Astrocyte (in vitro differentiated cells and primary cell): ENCODE measurements at regions not wholly inside any gene's neighbourhood (a gene's known extent, or its start where the extent isn't known, plus 50 kb on each side); places are given as distances from the start of the nearest gene placed in this dataset.

Experiments used
- DNase-seq: peaks from one replicate; pipeline ENCODE4 v3.0.0-alpha.2; 2010; ENCODE audit warnings: low read depth
- FAIRE-seq: peaks from 2 replicates; lab custom pipeline; 2011; peaks lifted over from hg19 to GRCh38; lab: Jason Lieb, UNC
- H2AFZ ChIP-seq: 2 replicates; pipeline ENCODE4 v1.6.0; 2012; ENCODE audit warnings: low read depth, low read length, inconsistent platforms
- H3K27ac ChIP-seq: 2 replicates; pipeline ENCODE4 v1.5.1; 2011; ENCODE audit warnings: low read depth, low read length, inconsistent platforms
- H3K27me3 ChIP-seq: 2 replicates; pipeline ENCODE4 v1.6.0; 2011; ENCODE audit warnings: low read length, inconsistent platforms; ENCODE audit not compliant: insufficient read depth
- H3K36me3 ChIP-seq: 2 replicates; pipeline ENCODE4 v1.5.1; 2011; ENCODE audit warnings: low read length, inconsistent platforms; ENCODE audit not compliant: insufficient read depth
- H3K4me1 ChIP-seq: 2 replicates; pipeline ENCODE4 v1.5.1; 2011; ENCODE audit warnings: low read length, inconsistent platforms; ENCODE audit not compliant: insufficient read depth
- H3K4me2 ChIP-seq: 2 replicates; pipeline ENCODE4 v1.6.0; 2012; ENCODE audit warnings: low read length, inconsistent platforms
- H3K4me3 ChIP-seq: 2 replicates; pipeline ENCODE4 v1.5.1; 2011; ENCODE audit warnings: low read depth, mild to moderate bottlenecking, low read length, inconsistent platforms; ENCODE audit not compliant: insufficient read depth
- H3K79me2 ChIP-seq: 2 replicates; pipeline ENCODE4 v1.6.0; 2012; ENCODE audit warnings: mild to moderate bottlenecking, low read length, inconsistent platforms; ENCODE audit not compliant: insufficient read depth
- H3K9ac ChIP-seq: 2 replicates; pipeline ENCODE4 v1.6.0; 2012; ENCODE audit warnings: mild to moderate bottlenecking, low read length, inconsistent platforms
- H3K9me3 ChIP-seq: 2 replicates; pipeline ENCODE4 v1.5.1; 2012; ENCODE audit warnings: low read depth, mild to moderate bottlenecking, low read length, inconsistent platforms; ENCODE audit not compliant: insufficient read depth
- H4K20me1 ChIP-seq: 2 replicates; pipeline ENCODE4 v1.6.0; 2012; ENCODE audit warnings: low read length, inconsistent platforms; ENCODE audit not compliant: insufficient read depth
- H3K27ac Mint-ChIP-seq: one replicate; pipeline ENCODE4 v1.8.0; 2021; ENCODE audit warnings: mild to moderate bottlenecking, mixed read lengths; ENCODE audit not compliant: unreplicated experiment
- H3K27me3 Mint-ChIP-seq: one replicate; pipeline ENCODE4 v1.8.0; 2021; ENCODE audit warnings: low read depth, mixed read lengths; ENCODE audit not compliant: unreplicated experiment
- H3K36me3 Mint-ChIP-seq: one replicate; pipeline ENCODE4 v1.8.0; 2021; ENCODE audit warnings: low read depth, mixed read lengths; ENCODE audit not compliant: unreplicated experiment
- H3K4me1 Mint-ChIP-seq: one replicate; pipeline ENCODE4 v1.8.0; 2021; ENCODE audit warnings: low read depth, mixed read lengths; ENCODE audit not compliant: unreplicated experiment
- H3K4me3 Mint-ChIP-seq: one replicate; pipeline ENCODE4 v1.8.0; 2021; ENCODE audit warnings: mild to moderate bottlenecking, moderate library complexity, mixed read lengths; ENCODE audit not compliant: unreplicated experiment
- H3K9me3 Mint-ChIP-seq: one replicate; pipeline ENCODE4 v1.8.0; 2021; ENCODE audit warnings: mild to moderate bottlenecking, mixed read lengths; ENCODE audit not compliant: unreplicated experiment
- EZH2 ChIP-seq: IDR thresholded peaks from 2 replicates; pipeline ENCODE4 v1.6.1; 2012; ENCODE audit warnings: mild to moderate bottlenecking, low read length, inconsistent platforms; ENCODE audit not compliant: insufficient read depth
- TF ChIP-seq, protein P1 (sequence below): IDR thresholded peaks from 2 replicates; pipeline ENCODE4 v1.5.1; 2011; ENCODE audit warnings: low read depth, mild to moderate bottlenecking, inconsistent platforms, low read length, moderate library complexity; ENCODE audit not compliant: insufficient read depth

DNA sequence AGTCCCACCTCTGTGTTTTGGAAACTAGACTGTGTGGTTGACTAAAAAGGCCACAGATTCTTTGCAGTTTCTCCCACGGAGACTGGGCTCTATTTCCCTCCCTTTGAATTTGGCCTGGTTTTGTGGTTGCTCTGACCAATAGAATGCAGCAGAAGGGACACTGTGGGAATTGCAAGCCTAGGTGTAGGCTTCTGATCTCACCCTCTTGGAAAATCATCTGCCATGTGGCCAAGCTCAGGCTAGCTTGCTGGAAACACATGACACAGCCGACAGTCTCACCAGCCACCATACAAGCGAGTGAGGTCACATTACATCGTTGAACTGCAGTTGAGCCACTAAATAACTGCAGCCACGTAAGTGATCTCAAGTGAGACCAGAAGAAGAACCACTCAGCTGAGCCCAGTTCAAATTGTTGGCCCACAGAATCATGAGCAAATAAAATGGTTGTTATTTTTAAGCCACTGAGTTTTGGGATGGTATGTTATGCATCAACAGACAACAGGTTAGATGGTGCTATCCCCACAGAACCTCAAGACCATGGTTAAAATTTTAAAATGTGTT is 319.1 kb upstream of the MEX3C start:
- Histone ChIP-seq H3K9ac (no peak overlapping the region), H4K20me1 (no peaks in the 10 kb centered on the region), H3K4me1 (no peaks in the 10 kb centered on the region), H3K27me3 (no peaks in the 10 kb centered on the region), H3K4me3 (no peak overlapping the region), H3K9me3 (no peaks in the 10 kb centered on the region), H2AFZ (no peak overlapping the region), H3K79me2 (no peaks in the 10 kb centered on the region), H3K27ac (no peak overlapping the region), H3K4me2 (no peak overlapping the region), H3K36me3 (no peaks in the 10 kb centered on the region)
- no peak overlapping the region for H3K4me3 Mint-ChIP-seq
- FAIRE-seq: no peak
- no peaks in the 10 kb centered on the region for H3K9me3 Mint-ChIP-seq
- H3K36me3 Mint-ChIP-seq: no peaks in the 10 kb centered on the region
- TF ChIP-seq, protein P1, sequence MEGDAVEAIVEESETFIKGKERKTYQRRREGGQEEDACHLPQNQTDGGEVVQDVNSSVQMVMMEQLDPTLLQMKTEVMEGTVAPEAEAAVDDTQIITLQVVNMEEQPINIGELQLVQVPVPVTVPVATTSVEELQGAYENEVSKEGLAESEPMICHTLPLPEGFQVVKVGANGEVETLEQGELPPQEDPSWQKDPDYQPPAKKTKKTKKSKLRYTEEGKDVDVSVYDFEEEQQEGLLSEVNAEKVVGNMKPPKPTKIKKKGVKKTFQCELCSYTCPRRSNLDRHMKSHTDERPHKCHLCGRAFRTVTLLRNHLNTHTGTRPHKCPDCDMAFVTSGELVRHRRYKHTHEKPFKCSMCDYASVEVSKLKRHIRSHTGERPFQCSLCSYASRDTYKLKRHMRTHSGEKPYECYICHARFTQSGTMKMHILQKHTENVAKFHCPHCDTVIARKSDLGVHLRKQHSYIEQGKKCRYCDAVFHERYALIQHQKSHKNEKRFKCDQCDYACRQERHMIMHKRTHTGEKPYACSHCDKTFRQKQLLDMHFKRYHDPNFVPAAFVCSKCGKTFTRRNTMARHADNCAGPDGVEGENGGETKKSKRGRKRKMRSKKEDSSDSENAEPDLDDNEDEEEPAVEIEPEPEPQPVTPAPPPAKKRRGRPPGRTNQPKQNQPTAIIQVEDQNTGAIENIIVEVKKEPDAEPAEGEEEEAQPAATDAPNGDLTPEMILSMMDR: no peak
- TF ChIP-seq EZH2: no peak
- H3K27ac Mint-ChIP-seq: no peak overlapping the region
- H3K4me1 Mint-ChIP-seq: peaks cover 5% of the 10 kb centered on the region
- no peak for DNase-seq
- H3K27me3 Mint-ChIP-seq: no peaks in the 10 kb centered on the region

DNA sequence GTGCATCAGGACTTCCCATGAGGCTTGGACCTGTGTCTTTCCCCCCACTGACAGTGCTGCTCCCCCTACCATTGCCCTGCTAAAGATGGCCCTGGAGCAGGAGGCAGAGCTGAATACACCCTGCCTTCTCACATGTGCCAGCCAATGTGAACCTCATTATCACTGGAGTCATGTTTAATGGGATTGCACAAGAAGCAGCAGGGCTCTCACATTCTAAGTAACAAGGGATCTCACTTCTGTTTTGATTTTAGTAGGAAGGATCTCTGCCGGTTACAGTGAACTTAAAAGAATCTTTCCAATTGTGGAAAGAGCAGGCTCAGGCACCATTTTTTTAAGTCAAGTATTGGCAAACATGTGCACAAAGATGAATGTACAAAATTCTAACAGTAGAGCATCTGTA is 322.1 kb upstream of the MEX3C start:
- no peaks in the 10 kb centered on the region for H3K79me2 ChIP-seq
- Mint-ChIP-seq H3K4me3 (no peak overlapping the region), H3K36me3 (no peaks in the 10 kb centered on the region), H3K27ac (no peak overlapping the region), H3K4me1 (peaks cover 3% of the 10 kb centered on the region), H3K27me3 (no peaks in the 10 kb centered on the region), H3K9me3 (no peaks in the 10 kb centered on the region)
- H4K20me1 ChIP-seq: no peaks in the 10 kb centered on the region
- no peak overlapping the region for H3K4me3 ChIP-seq
- no peaks in the 10 kb centered on the region for H3K9me3 ChIP-seq
- H2AFZ ChIP-seq: no peak overlapping the region
- no peak overlapping the region for H3K27ac ChIP-seq
- H3K36me3 ChIP-seq: no peaks in the 10 kb centered on the region
- H3K27me3 ChIP-seq: no peaks in the 10 kb centered on the region
- DNase-seq: no peak
- FAIRE-seq: no peak
- H3K4me2 ChIP-seq: no peak overlapping the region
- TF ChIP-seq, protein P1: no peak
- TF ChIP-seq EZH2: no peak
- no peak overlapping the region for H3K9ac ChIP-seq
- no peaks in the 10 kb centered on the region for H3K4me1 ChIP-seq

DNA sequence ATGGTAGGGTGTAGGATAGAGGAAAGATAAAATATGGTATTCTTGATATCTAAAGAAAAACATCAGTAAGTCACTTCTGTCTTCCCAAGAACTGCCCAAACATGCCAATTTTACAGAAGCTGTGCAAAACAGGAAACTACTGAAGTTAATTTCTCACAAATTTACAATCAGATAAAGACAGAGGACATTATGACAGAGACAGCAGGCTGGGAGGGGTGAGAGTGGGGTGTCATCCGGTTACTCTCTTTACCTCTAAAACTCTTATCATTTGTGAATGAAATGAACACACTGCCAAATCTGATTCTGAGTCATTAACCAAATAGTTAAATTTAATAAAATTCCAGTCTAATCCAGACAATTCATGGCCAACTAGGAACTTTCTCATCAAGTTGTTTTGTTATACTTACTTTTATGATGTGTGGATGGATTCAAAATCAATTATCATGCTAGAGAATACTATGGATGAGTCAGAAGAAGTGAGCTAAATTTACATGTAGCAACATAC is 323.2 kb upstream of the MEX3C start:
- Histone ChIP-seq H3K4me1 (no peaks in the 10 kb centered on the region), H3K4me3 (no peak overlapping the region), H3K9ac (no peak overlapping the region), H3K27me3 (no peaks in the 10 kb centered on the region), H3K4me2 (no peak overlapping the region), H2AFZ (no peak overlapping the region), H4K20me1 (no peaks in the 10 kb centered on the region), H3K27ac (no peak overlapping the region), H3K9me3 (no peaks in the 10 kb centered on the region), H3K36me3 (no peaks in the 10 kb centered on the region), H3K79me2 (no peaks in the 10 kb centered on the region)
- H3K9me3 Mint-ChIP-seq: no peaks in the 10 kb centered on the region
- H3K27ac Mint-ChIP-seq: no peak overlapping the region
- peaks cover 6% of the 10 kb centered on the region for H3K4me1 Mint-ChIP-seq
- no peak for TF ChIP-seq EZH2
- FAIRE-seq (no peak), DNase-seq (no peak)
- no peaks in the 10 kb centered on the region for H3K27me3 Mint-ChIP-seq
- no peak overlapping the region for H3K4me3 Mint-ChIP-seq
- no peaks in the 10 kb centered on the region for H3K36me3 Mint-ChIP-seq
